SIG-M5 treated with dmso at 0.1 percent for 504 hours (cell line): ENCODE measurements at regions not wholly inside any gene's neighbourhood (a gene's known extent, or its start where the extent isn't known, plus 50 kb on each side); places are given as distances from the start of the nearest gene placed in this dataset.
"Not testable (repeated sequence)": the region's sequence is repeated elsewhere in the genome, so short reads cannot be mapped to it uniquely, and the experiment has no call there.

Experiments
- DNase-seq: peaks from one replicate; lab custom pipeline; 2025; ENCODE audit not compliant: unreplicated experiment; lab: John Stamatoyannopoulos, UW

- no peak for DNase-seq
Observed at GRCh38 chr5:125226825-125227224, 480.4 kb upstream of the ZNF608 start.

GRCh38 chr5:125227333-125228095 lies 481.1 kb upstream of the ZNF608 start:
- peak; percentile 7 for DNase-seq

GRCh38 chr5:125228363-125229070 lies 482.1 kb upstream of the ZNF608 start:
- no peak for DNase-seq

GRCh38 chr5:125229556-125229955 lies 483.1 kb upstream of the ZNF608 start:
- no peak for DNase-seq

- DNase-seq: no peak
Observed at GRCh38 chr5:125232779-125233230, 486.4 kb upstream of the ZNF608 start.

- DNase-seq: no peak
Observed at GRCh38 chr5:125233944-125234343, 487.5 kb upstream of the ZNF608 start.

- DNase-seq: no peak
Observed at GRCh38 chr5:125236007-125236406, 489.6 kb upstream of the ZNF608 start.

- no peak for DNase-seq
Observed at GRCh38 chr5:125236981-125237380, 490.5 kb upstream of the ZNF608 start.

GRCh38 chr5:125244531-125244930 lies 498.1 kb upstream of the ZNF608 start:
- no peak for DNase-seq

- no peak for DNase-seq
Observed at GRCh38 chr5:125245216-125245615, 498.8 kb upstream of the ZNF608 start.

- DNase-seq: peak; percentile 17
Observed at GRCh38 chr5:125249400-125249799, 503.0 kb upstream of the ZNF608 start.

GRCh38 chr5:125251703-125252102 lies 505.3 kb upstream of the ZNF608 start:
- no peak for DNase-seq

- not testable (repeated sequence) for DNase-seq
Observed at GRCh38 chr5:125253634-125254033, 507.2 kb upstream of the ZNF608 start.

- DNase-seq: no peak
Observed at GRCh38 chr5:125254267-125254666, 507.8 kb upstream of the ZNF608 start.

- DNase-seq: no peak
Observed at GRCh38 chr5:125256296-125256695, 509.9 kb upstream of the ZNF608 start.

GRCh38 chr5:125257057-125257972 lies 510.9 kb upstream of the ZNF608 start:
- no peak for DNase-seq

GRCh38 chr5:125257997-125258396 lies 511.6 kb upstream of the ZNF608 start:
- DNase-seq: no peak

- no peak for DNase-seq
Observed at GRCh38 chr5:125258615-125259014, 512.2 kb upstream of the ZNF608 start.

- DNase-seq: no peak
Observed at GRCh38 chr5:125261505-125262250, 515.2 kb upstream of the ZNF608 start.

- DNase-seq: no peak
Observed at GRCh38 chr5:125262782-125263181, 516.3 kb upstream of the ZNF608 start.

- DNase-seq: no peak
Observed at GRCh38 chr5:125263356-125263755, 516.9 kb upstream of the ZNF608 start.
